Activated CD8-positive, alpha-beta memory T cell treated with anti-CD3 and anti-CD28 coated beads, Interleukin-2, amount 50 U/mL, for 1 hour (primary cell): ENCODE measurements at regions not wholly inside any gene's neighbourhood (a gene's known extent, or its start where the extent isn't known, plus 50 kb on each side); places are given as distances from the start of the nearest gene placed in this dataset.
"Not testable (repeated sequence)": the region's sequence is repeated elsewhere in the genome, so short reads cannot be mapped to it uniquely, and the experiment has no call there.

Experiments used
- DNase-seq: peaks from one replicate; pipeline ENCODE4 v3.0.0-alpha.2; 2020; ENCODE audit errors: extremely low read depth

DNA sequence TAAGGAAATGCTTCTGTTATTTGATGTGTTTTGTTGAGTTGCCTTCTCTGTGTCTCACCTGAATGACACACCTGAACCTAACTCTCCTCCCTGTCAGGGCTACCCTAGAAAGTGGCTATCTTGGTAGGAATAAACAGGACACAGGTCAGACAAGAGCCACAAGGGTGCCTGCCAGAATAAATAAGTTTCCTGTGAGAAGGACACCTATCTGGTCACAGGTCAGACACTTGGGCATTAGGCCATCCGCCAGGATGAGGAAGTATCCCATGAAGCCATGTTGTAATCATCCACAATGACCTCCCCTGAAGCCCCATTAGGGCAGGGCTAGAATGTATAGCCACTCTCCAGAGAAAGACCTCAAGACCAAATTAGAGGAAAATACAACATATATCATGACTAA, 318.8 kb downstream of the ZNF674 start:
- no peak for DNase-seq

DNA sequence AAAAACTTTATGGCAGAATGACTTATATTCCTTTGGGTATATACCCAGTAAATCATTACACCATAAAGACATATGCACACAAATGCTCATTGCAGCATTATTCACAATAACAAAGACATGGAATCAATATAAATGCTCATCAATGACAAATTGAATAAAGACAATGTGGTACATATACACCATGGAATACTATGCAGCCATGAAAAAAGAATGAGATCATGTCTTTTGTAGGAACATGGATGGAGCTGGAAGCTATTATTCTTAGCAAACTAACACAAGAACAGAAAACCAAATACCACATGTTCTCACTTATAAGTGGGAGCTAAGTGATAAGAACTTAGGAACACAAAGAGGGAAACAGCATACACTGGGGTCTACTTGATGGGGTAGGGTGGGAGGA, 321.7 kb downstream of the ZNF674 start:
- DNase-seq, result not testable (repeated sequence)

DNA sequence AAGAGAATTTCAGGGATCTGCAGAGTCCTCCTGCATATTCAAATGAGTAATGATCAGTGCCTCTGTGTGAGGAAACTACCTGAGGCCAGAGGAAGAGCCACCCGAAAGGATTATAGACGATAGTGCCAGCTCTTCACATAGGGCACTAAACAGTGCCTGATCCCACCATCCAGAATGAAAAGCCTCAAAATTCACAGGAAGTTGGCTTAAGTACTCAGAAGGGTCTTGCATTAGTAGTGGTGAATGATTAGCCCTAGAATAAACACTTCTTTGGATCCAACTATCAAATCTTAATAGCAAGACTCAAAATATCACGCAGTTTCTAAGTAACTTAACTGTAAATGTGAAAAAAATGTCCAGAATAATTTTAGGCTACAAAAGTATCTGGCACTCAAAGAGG, 324.4 kb downstream of the ZNF674 start:
- DNase-seq, result no peak

DNA sequence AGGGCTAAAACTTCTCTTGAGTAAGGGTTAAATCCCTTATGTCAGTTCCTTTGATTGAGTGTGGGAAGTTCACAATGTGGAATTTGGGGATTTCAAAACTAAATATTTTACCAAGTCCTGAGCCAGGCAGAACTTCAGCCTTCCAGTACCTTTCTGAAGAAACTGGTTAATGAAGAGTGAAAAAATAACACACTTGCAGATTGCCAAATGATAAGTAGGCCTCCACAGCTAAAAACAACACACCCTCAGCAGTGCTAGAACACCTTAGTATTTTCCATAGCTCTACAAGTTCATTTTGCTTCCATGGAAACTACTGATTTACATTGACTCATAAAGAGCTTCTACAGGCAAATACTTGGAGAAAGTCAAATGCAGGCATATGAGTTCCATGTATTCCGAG, 326.8 kb downstream of the ZNF674 start:
- DNase-seq, result no peak

DNA sequence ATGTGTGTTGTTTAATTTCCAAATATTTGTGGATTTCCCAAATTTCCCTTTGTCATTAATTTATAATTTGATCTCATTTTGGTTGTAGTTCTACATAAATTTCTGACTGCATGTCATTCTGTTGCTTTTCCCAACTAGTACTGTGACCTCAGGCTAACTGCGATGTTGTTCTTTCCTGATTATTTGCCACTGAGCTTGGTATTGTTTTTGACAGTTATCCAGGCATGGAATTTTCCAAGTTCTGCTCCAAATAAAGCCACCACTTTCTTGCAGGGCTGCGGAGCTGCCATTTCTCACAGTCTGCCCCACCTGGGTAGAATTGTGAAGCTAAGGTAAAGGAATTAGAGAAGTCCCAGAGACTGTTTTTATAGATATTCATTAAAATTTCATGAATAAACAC, 328.8 kb downstream of the ZNF674 start:
- DNase-seq, result no peak

DNA sequence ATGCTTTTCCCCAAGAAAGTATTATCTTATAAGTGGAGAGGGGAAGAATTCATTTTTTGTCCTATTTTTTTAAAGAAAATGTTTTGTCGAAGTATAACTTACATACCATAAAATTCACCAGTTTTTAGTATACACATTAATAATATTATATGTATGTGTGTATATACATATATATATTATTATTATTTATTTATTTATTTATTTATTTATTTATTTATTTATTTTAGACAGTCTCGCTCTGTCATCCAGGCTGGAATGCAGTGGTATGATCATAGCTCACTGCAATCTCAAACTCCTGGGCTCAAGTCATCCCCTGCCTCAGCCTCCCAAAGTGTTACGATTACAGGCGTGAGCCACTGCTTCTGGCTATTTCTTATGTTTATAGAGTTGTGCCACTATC, 334.1 kb downstream of the ZNF674 start:
- DNase-seq, result no peak

DNA sequence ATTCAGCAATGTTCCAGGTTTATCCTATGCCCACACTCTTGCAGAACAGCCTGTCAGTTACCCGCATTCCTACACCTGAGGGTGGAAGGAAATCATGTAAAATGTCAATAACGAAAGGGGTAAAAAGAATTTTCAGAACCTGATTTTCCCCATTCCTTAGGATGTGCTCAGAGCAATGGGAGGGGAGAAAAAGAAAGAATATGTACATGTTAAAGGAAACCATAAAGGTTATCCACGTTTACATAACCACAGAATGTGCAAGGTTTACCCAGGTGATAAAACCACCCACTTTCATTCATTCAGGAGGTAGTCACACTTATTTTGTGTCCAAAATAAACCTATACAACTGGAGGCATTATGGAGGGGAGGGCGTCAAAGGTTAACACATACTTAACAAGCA, 335.5 kb downstream of the ZNF674 start:
- DNase-seq, result no peak

DNA sequence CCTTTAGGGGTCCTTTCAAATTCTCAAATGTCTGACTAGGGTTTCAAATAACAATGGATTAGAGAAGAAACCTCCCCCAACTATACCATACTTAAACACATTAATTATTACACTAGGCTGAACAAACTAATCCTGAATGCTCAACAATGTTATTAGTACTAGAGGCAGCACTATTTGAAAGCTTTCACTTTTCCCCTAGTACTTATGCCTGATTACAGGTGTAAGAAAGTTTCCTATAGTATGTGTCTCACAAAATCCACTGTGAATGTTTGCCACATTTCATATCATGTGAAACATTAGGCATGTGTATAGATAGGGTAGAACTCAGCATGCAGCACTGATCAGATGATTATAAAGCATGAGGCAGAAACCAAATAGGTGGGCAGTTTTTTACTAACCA, 336.2 kb downstream of the ZNF674 start:
- DNase-seq, result no peak

DNA sequence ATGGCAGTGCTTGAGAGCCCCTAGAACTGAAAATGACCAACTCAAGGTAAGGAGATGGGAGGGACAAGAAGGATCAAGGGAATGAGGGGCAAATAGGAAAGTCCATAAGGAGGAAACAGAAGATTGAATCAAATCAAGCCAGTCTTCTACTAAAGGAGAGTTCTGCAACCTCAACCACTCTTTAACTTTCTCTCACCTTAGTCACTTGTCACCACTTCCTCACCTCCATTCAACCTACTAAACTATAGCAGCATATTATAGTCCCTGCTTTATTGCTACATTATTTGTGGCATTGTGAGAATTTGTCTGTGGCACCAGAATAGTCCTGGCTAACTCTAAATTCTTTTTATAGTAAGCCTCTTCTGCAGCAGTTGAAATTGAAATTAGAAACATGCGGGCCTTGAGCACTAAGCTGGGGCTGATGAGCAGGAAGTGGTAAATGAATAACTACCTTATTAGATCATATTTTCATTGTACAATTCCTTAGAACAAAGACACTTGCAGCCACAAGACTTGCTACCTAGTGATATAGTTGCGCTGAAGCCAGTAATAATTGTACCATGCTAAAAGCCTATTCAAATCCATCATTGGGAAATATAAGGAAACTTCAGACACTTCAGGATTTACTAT, 336.9 kb downstream of the ZNF674 start:
- DNase-seq, result no peak

DNA sequence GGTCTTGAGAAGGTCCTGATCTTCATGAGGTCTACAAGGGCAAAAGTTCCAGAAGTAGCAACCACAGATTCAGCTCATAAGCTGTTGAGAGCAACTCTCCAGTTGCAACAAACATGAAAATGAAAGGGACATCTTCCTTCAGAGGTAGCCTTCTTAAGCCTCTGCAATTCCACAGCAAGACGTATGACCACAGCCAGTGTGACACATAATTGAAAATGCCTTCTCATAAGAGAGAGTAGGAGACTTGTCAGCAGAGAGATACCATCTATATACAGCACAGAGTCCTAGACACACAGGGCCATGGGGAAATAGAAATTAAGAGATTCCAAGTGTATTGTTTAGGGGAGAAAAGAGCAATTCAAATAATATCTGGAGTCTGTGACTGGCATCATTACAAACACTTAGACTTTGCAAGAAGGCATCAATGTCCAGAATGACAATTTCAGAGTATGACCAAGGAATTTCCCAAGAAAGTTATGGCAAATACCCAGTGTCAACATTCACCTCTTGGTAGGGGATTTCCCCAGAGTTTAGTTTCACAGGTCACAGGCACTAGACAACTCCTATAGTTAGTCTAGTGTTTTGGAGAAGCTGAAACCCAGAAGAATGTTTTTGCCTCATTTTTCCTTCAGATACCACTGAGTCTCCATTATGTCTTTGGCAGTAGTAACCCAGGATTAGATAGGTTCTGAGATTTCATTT, 340.3 kb downstream of the ZNF674 start:
- DNase-seq, result no peak

DNA sequence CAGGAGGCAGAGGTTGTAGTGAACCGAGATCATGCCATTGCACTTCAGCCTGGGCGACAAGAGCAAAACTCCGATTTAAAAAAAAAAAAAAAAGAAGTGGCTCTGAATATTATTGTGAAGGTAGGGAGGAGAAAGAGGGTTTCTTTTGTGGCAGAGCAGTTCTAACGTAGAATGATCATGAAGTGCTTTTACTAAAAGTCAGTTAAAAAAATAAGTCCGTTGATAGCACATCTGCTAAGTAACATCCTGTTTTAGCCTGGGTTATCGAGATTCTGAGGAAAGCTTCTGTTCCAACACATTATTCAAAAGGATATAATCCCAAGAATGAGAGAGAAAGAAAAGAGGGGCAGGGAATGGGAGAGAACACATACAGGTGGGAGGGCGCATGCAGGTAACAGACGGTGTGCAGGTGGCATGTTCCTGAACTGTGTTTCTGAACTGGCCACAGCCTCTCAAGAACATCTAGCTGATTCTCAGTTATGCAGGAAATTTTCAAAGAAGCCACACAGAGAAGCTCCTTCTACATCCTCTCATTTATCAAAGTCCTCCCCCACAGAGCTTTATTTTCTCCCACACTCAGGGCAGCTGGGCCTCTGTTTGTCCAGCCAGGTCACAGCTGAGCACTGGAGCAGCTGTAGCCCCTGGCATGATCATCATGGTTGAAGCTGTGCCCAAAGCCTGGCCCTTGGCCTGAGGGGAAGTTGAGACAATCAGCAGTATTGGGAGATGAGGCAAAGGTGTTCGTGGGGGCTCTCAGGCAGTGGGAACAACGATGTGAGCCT, 342.3 kb downstream of the ZNF674 start:
- DNase-seq, result no peak

DNA sequence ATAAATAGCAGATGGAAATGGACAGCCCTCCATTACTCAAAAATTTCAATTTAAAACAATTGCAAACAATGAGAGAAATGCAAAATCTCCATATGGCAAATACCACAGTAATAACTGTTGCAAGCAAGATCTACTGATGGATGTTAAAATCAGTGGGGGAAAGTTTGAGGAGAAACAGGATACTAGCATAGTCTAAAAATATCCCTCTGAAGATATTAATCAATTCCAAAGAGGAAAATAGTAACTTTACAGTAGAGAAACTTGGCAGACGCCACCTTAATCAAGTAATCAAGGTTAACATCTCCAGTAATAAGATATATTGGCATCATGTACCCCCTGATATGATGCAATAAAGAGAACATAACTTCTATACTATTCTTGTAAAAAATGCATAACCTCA, 344.8 kb downstream of the ZNF674 start:
- no peak for DNase-seq

DNA sequence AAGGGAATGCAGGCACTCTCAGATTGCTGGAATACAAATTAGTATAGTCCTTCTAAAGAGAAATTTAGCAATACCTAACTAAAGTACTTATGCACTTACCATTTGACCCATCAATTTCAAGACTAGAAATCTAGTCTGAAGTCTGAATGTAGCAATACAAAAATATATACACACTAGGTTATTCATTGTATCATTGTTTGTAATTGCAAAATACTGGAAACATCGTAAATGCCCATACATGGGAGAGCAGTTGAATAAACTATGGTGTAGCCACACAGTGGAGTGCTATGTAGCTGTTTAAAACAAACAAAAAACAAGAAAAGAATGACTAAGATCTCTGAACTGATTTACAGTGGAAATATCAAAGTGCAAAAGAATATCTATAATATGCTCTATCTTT, 346.4 kb downstream of the ZNF674 start:
- no peak for DNase-seq

DNA sequence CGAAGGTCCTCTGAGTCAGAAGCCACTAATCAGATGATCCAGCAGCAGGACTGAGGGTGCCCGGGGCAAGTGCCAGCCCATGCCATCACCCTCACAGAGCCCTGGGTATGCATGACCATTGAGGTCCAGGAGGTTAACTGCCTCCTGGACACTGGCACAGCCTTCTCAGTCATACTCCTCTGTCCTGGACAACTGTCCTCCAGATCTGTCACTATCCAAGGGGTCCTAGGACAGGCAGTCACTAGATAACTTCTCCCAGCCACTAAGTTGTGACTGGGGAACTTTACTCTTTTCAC, 358.5 kb downstream of the ZNF674 start:
- not testable (repeated sequence) for DNase-seq

DNA sequence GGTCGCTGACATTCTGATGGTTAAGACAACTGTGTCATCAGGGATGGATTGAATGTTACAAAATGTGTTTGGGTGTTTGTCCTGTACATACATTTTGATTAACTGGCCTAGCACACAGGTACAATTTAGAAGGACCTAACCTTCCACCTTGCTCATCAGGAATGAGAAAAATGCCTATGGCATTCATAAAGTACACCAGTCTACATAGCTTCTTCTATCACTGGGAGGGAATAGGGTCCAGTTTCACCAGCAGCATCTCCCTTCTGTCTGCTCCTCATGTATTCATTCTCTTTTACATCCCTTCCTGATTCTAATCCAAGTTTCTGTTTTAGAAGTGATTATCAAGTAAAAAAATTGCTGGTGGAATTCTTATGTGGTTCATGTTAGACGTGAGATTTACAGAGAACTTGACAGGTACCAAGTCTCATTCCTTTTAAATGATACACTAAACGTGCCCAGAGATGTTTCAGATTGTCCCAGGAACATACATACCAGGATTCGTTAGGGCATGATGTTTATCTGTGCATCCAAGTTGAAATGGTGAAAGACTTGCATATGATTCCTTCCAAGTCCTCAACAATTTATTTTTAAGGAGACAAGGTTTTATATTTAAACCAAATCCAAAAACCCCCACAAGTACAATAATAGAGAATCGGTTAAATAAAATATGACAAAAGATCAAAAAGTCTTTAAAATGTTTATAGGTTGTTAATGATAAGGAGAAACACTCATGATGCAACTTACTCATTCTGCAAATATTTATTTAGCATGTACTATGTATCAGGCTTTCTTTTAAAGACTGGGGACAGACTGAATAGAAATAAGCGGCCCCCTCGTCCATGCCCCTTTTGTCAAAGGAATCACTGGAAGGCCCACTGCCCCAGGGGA, 359.1 kb downstream of the ZNF674 start:
- no peak for DNase-seq

DNA sequence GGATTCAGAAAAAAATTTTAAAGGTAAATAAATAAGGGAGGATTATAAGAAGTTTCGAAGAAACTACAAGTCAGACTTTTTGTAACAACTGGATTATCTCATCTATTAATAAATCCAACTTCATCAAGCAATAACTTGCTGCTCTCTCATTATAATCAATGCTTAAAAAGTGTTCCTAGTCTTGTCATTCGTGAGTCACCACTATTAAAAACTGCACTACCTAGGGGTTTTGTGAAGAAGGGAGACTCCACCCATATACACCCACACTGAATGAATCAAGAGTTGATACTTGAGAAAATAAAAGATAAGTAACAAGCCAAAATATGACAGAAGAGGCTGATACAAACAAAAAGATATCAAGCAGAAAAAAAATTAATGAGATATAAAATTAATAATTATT, 360.5 kb downstream of the ZNF674 start:
- DNase-seq, result no peak

DNA sequence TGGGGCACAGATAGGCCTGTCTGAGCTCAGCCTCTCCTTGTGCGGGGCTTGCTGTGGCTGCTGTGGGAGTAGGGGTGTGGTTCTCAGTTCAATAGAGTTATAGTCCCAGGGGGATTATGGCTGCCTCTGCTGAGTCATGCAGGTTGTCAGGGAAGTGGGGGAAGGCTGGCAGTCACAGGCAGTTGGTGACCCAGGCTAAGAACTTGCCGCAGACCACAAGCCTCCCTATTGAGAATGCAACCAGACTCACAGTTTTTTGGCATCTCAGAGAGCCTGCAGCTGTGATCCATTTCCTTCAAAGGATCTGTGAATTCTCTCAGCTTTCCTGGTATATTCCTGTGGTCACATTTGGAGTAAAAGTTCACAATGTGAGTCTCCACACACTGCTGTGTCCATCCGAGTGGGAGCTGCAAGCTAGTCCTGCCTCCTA, 364.9 kb downstream of the ZNF674 start:
- no peak for DNase-seq

DNA sequence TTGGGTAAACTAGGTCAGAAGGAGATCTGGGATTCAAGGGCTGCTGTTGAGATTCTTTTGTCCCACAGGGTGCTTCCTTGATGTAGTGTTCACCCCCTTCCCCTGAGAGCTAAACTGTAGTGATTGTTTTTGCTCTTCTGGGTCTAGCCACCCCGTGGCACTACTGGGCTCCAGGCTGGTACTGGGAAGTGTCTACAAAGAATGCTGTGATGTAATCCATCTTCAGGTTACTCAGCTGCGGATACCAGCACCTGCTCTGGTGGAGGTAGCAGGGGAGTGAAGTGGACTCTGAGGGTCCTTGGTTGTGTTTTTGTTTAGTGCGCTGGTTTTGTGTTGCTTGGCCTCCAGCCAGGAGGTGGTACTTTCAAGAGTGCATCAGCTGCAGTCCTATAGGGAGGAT, 365.5 kb downstream of the ZNF674 start:
- no peak for DNase-seq

DNA sequence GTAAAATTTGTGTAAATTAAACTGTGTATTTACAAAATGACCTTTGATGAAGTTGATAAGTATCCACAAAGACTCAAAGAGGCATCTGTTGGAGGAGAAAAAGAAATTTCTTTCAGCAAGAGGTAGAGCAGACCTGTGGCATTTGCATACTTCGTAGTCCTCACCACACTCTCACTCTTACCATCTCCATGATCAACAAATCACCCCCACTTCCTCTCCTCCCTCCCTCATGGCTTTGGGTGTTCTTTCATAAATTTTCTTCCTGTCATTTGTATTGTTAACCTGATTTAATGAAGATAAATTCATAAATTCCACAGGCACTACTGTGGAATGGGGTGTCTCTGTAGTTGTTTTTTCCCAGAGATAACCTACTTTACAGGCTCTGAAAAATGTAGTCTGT, 366.5 kb downstream of the ZNF674 start:
- DNase-seq, result no peak

DNA sequence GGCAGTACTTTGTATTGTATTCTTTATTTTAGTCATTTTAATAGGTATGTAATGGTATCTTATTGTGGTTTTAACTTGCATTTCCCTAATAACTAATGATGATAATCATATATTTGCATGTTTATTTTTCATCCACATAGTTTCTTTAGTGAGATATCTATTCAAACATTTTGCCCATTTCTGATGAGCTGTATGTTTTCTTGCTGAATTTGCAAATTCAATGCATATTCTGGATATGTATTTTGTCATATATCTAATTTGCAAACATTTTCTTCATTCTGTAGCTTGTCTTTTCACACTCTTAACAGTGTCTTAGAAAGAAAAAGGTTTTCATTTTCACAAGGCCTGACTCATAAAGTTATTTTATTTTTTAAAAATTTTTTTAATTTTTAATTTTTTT, 372.1 kb downstream of the ZNF674 start:
- DNase-seq, result no peak

DNA sequence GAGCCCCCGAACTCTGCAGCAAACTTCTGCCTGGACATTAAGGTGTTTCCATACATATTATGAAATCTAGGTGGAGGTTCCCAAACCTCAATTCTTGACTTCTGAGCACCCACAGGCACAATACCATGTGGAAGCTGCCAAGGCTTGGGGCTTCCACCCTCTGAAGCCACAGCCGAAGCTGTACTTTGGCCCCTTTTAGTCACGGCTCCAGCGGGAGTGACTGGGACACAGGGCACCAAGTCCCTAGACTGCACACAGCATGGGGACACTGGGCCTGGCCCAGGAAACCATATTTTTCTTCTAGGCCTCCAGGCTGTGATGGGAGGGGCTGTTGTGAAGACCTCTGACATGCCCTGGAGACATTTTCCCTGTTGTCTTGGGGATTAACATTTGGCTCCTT, 373.8 kb downstream of the ZNF674 start:
- DNase-seq, result not testable (repeated sequence)

DNA sequence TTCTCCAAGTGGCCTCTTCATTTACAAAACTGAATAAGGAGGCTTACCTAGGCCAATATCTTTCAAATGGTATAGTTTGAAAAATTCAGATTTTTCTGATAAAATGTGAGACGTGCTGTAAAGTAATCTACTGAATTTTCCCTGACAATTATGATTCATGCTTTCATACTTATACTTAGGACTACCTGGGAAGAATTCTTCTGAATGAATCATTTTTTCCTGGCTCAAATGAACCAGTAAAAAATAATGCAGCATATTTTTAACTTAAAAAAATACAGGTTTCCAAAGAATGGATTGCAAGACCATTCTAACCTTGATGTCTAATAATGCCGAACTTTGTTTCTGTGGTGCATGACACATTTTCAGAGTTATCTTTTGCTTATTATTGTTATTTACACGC, 375.4 kb downstream of the ZNF674 start:
- no peak for DNase-seq
